DOHH2 (cell line): ENCODE measurements at regions not wholly inside any gene's neighbourhood (a gene's known extent, or its start where the extent isn't known, plus 50 kb on each side); places are given as distances from the start of the nearest gene placed in this dataset.

Experiments
- H3F3A ChIP-seq: fragments of 200-600 bp; sonication (generic), shearing (Covaris generic); 2 replicates; pipeline ENCODE4 v1.6.0; 2016; ENCODE audit warnings: antibody characterized with exemption, mild to moderate bottlenecking; ENCODE audit not compliant: control insufficient read depth, insufficient read depth
- H3K27ac ChIP-seq: fragments of 200-600 bp; sonication (generic); 2 replicates; pipeline ENCODE4 v1.5.1; 2014; ENCODE audit warnings: low read depth, mild to moderate bottlenecking, low read length, moderate library complexity
- H3K27me3 ChIP-seq: fragments of 200-600 bp; sonication (generic); 2 replicates; pipeline ENCODE4 v1.6.1; 2014; ENCODE audit warnings: mild to moderate bottlenecking, low read length, mixed read lengths; ENCODE audit not compliant: control insufficient read depth
- H3K36me3 ChIP-seq: fragments of 200-600 bp; sonication (generic); 2 replicates; pipeline ENCODE4 v1.6.1; 2014; ENCODE audit warnings: mild to moderate bottlenecking, low read length, moderate library complexity, mixed read lengths; ENCODE audit not compliant: control insufficient read depth
- H3K4me1 ChIP-seq: fragments of 200-600 bp; sonication (generic); 2 replicates; pipeline ENCODE4 v1.6.1; 2014; ENCODE audit warnings: mild to moderate bottlenecking, low read length, mixed read lengths; ENCODE audit not compliant: control insufficient read depth
- H3K4me2 ChIP-seq: fragments of 200-600 bp; sonication (generic); 2 replicates; pipeline ENCODE4 v1.6.0; 2014; ENCODE audit warnings: mild to moderate bottlenecking, low read length, moderate library complexity
- H3K4me3 ChIP-seq: fragments of 200-600 bp; sonication (generic); 2 replicates; pipeline ENCODE4 v1.5.1; 2014; ENCODE audit warnings: mild to moderate bottlenecking, low read length, mixed read lengths
- H3K79me2 ChIP-seq: fragments of 200-600 bp; sonication (generic); 2 replicates; pipeline ENCODE4 v1.6.1; 2014; ENCODE audit warnings: mild to moderate bottlenecking, low read length, mixed read lengths; ENCODE audit not compliant: control insufficient read depth
- H3K9me2 ChIP-seq: fragments of 200-600 bp; sonication (generic); replicated peaks from 2 replicates; pipeline ENCODE4 v1.6.1; 2014; ENCODE audit warnings: mild to moderate bottlenecking, low read length, mixed read lengths; ENCODE audit not compliant: control insufficient read depth
- H3K9me3 ChIP-seq: fragments of 200-600 bp; sonication (generic); 2 replicates; pipeline ENCODE4 v1.6.1; 2014; ENCODE audit warnings: antibody characterized with exemption, low read length, mixed read lengths; ENCODE audit not compliant: control insufficient read depth, insufficient read depth
- H4K20me1 ChIP-seq: fragments of 200-600 bp; sonication (generic); 2 replicates; pipeline ENCODE4 v1.6.0; 2014; ENCODE audit warnings: low read depth, mild to moderate bottlenecking, antibody characterized with exemption, low read length, moderate library complexity; ENCODE audit not compliant: control insufficient read depth, insufficient read depth
- CTCF ChIP-seq: fragments of 200-600 bp; sonication (generic); IDR thresholded peaks from one replicate; pipeline ENCODE4 v1.5.1; 2014; ENCODE audit warnings: antibody characterized with exemption, mild to moderate bottlenecking, low read depth, low read length; ENCODE audit not compliant: poor library complexity, severe bottlenecking
- EZH2phosphoT487 ChIP-seq: fragments of 200-600 bp; sonication (generic); IDR thresholded peaks from 2 replicates; pipeline ENCODE4 v1.6.1; 2017; ENCODE audit warnings: borderline replicate concordance, mild to moderate bottlenecking, antibody characterized with exemption, low read length, moderate library complexity, mixed read lengths

GRCh38 chr1:114235960-114236359, 82.3 kb upstream of the SYT6 start:
- Histone ChIP-seq H4K20me1 (no peaks in the 10 kb centered on the region), H3K4me3 (no peak overlapping the region), H3K27ac (no peak overlapping the region), H3K9me3 (no peaks in the 10 kb centered on the region), H3K79me2 (no peaks in the 10 kb centered on the region), H3F3A (no peaks in the 10 kb centered on the region), H3K4me1 (peaks cover 3% of the 10 kb centered on the region; the same call in 1 of the 2 replicates), H3K9me2 (no peaks in the 10 kb centered on the region), H3K27me3 (no peaks in the 10 kb centered on the region), H3K36me3 (no peaks in the 10 kb centered on the region), H3K4me2 (no peak overlapping the region)
- TF ChIP-seq EZH2phosphoT487 (no peak), CTCF (no peak)

- Histone ChIP-seq H4K20me1 (no peaks in the 10 kb centered on the region), H3K79me2 (no peaks in the 10 kb centered on the region), H3F3A (no peaks in the 10 kb centered on the region), H3K4me2 (no peak overlapping the region), H3K27me3 (no peaks in the 10 kb centered on the region), H3K9me2 (no peaks in the 10 kb centered on the region), H3K36me3 (no peaks in the 10 kb centered on the region), H3K9me3 (no peaks in the 10 kb centered on the region), H3K4me3 (no peak overlapping the region), H3K27ac (no peak overlapping the region), H3K4me1 (peaks cover 3% of the 10 kb centered on the region; the same call in 1 of the 2 replicates)
- no peak for TF ChIP-seq CTCF
- TF ChIP-seq EZH2phosphoT487: no peak
Observed at GRCh38 chr1:114235281-114235680, 81.6 kb upstream of the SYT6 start.

- TF ChIP-seq EZH2phosphoT487: no peak
- no peak for TF ChIP-seq CTCF
- no peaks in the 10 kb centered on the region for H3K27me3 ChIP-seq
- H3K79me2 ChIP-seq: no peaks in the 10 kb centered on the region
- no peak overlapping the region for H3K4me3 ChIP-seq
- no peaks in the 10 kb centered on the region for H3K36me3 ChIP-seq
- no peaks in the 10 kb centered on the region for H3K9me3 ChIP-seq
- no peak overlapping the region for H3K27ac ChIP-seq
- H3K4me2 ChIP-seq: no peak overlapping the region
- peaks cover 3% of the 10 kb centered on the region; the same call in 1 of the 2 replicates for H3K4me1 ChIP-seq
- no peaks in the 10 kb centered on the region for H3K9me2 ChIP-seq
- no peaks in the 10 kb centered on the region for H3F3A ChIP-seq
- no peaks in the 10 kb centered on the region for H4K20me1 ChIP-seq
Observed at GRCh38 chr1:114234408-114235124, 80.9 kb upstream of the SYT6 start.
